H1 (cell line): ENCODE measurements at regions not wholly inside any gene's neighbourhood (a gene's known extent, or its start where the extent isn't known, plus 50 kb on each side); places are given as distances from the start of the nearest gene placed in this dataset.

ENCODE experiments used
- CTCF ChIA-PET: fragments of 300-600 bp; sonication (Branson Sonifier 250); formaldehyde crosslinking; loops from one replicate; lab custom pipeline; 2021; ENCODE audit not compliant: partially characterized antibody; lab: Charles Lee
- POLR2A ChIA-PET: fragments of 300-600 bp; sonication (Branson Sonifier 250); formaldehyde crosslinking; loops from one replicate; lab custom pipeline; 2021; ENCODE audit warnings: inconsistent platforms; ENCODE audit not compliant: partially characterized antibody; lab: Charles Lee
- DNase-seq, 2 experiments: peaks; one replicate each; pipeline versions ENCODE4 v3.0.0 to v3.0.0-alpha.2; 2010 to 2022; ENCODE audit warnings: low spot score in 2 of 2, low read depth in 1 of 2, mixed read lengths in 1 of 2
- FAIRE-seq: peaks from 2 replicates; lab custom pipeline; 2011; peaks lifted over from hg19 to GRCh38; lab: Jason Lieb, UNC
- H2AFZ ChIP-seq: 2 replicates; pipeline ENCODE4 v1.8.1; 2012; ENCODE audit warnings: low read length, inconsistent platforms
- H2AK5ac ChIP-seq: 2 replicates; pipeline ENCODE4 v1.6.1; 2013; ENCODE audit warnings: low read depth, low read length
- H2BK120ac ChIP-seq: replicated peaks from 2 replicates; pipeline ENCODE3; 2013; ENCODE audit warnings: low read depth, low read length, inconsistent platforms
- H2BK12ac ChIP-seq: 2 replicates; pipeline ENCODE4 v1.6.1; 2013; ENCODE audit warnings: low read depth, low read length
- H2BK15ac ChIP-seq: 2 replicates; pipeline ENCODE4 v1.6.1; 2013; ENCODE audit warnings: low read length
- H2BK20ac ChIP-seq: 2 replicates; pipeline ENCODE4 v1.6.1; 2013; ENCODE audit warnings: low read length
- H2BK5ac ChIP-seq: 2 replicates; pipeline ENCODE4 v1.6.1; 2013; ENCODE audit warnings: low read depth, low read length
- H3K14ac ChIP-seq: 2 replicates; pipeline ENCODE4 v1.6.1; 2013; ENCODE audit warnings: inconsistent platforms; ENCODE audit not compliant: insufficient read length
- H3K18ac ChIP-seq: 2 replicates; pipeline ENCODE4 v1.6.1; 2013; ENCODE audit warnings: low read length; ENCODE audit errors: extremely low read depth
- H3K23ac ChIP-seq: 2 replicates; pipeline ENCODE4 v1.6.1; 2013; ENCODE audit warnings: inconsistent platforms; ENCODE audit not compliant: insufficient read length
- H3K23me2 ChIP-seq: 2 replicates; pipeline ENCODE4 v1.6.1; 2013; ENCODE audit warnings: low read depth, low read length
- H3K27ac ChIP-seq: 2 replicates; pipeline ENCODE4 v1.6.1; 2011; ENCODE audit warnings: low read depth, low read length, inconsistent platforms
- H3K27me3 ChIP-seq, 4 experiments: replicated peaks in 1 of 4; 1 replicate in 1 of 4; 2 replicates in 3 of 4; pipeline versions ENCODE4 v1.6.1 to v1.8.1; 2011 to 2013; ENCODE audit warnings: low read length in 3 of 4, mild to moderate bottlenecking in 3 of 4, inconsistent platforms in 2 of 4, mixed read lengths in 2 of 4, moderate library complexity in 1 of 4; ENCODE audit not compliant: control insufficient read depth in 3 of 4, insufficient read depth in 3 of 4; ENCODE audit errors: extremely low read depth in 1 of 4
- H3K36me3 ChIP-seq, 4 experiments: 2 replicates each; pipeline versions ENCODE4 v1.6.1 to v1.8.1; 2011 to 2013; ENCODE audit warnings: mild to moderate bottlenecking in 4 of 4, low read length in 3 of 4, moderate library complexity in 2 of 4, control low read depth in 1 of 4, inconsistent platforms in 1 of 4; ENCODE audit not compliant: insufficient read depth in 4 of 4, control insufficient read depth in 2 of 4
- H3K4ac ChIP-seq: replicated peaks from 2 replicates; pipeline ENCODE3; 2013; ENCODE audit warnings: low read length, low read depth, mixed read lengths, inconsistent platforms; ENCODE audit not compliant: insufficient read length
- H3K4me1 ChIP-seq, 4 experiments: replicated peaks in 1 of 4; 1 replicate in 1 of 4; 2 replicates in 3 of 4; pipeline versions ENCODE4 v1.6.1 to v1.8.1; 2011 to 2013; ENCODE audit warnings: low read length in 3 of 4, inconsistent platforms in 2 of 4, mixed read lengths in 1 of 4; ENCODE audit not compliant: insufficient read depth in 4 of 4, control insufficient read depth in 3 of 4
- H3K4me2 ChIP-seq, 2 experiments: 2 replicates each; pipeline versions ENCODE4 v1.6.1 to v1.8.1; 2011 to 2013; ENCODE audit warnings: low read depth in 2 of 2, low read length in 2 of 2, control low read depth in 1 of 2, inconsistent platforms in 1 of 2, mild to moderate bottlenecking in 1 of 2; ENCODE audit not compliant: insufficient read depth in 1 of 2
- H3K4me3 ChIP-seq, 4 experiments: fragments of 200-600, 300-600 bp in 1 of 4; sonication (generic), shearing (Covaris generic), sonication (Bioruptor Twin) in 1 of 4; 2 replicates each; pipeline versions ENCODE4 v1.5.1 to v1.8.1; 2011 to 2016; ENCODE audit warnings: low read length in 4 of 4, low read depth in 3 of 4, control low read depth in 2 of 4, inconsistent platforms in 2 of 4, mild to moderate bottlenecking in 2 of 4, mixed read lengths in 1 of 4, moderate library complexity in 1 of 4; ENCODE audit not compliant: insufficient read depth in 2 of 4; ENCODE audit errors: extremely low read depth in 1 of 4
- H3K56ac ChIP-seq: replicated peaks from 2 replicates; pipeline ENCODE3; 2013; ENCODE audit warnings: low read depth, mild to moderate bottlenecking, mixed read lengths, low read length, inconsistent platforms; ENCODE audit not compliant: insufficient read length
- H3K79me1 ChIP-seq: 2 replicates; pipeline ENCODE4 v1.6.1; 2013; ENCODE audit warnings: low read depth, low read length, control low read depth
- H3K79me2 ChIP-seq, 2 experiments: 2 replicates each; pipeline versions ENCODE4 v1.6.1 to v1.8.1; 2012 to 2013; ENCODE audit warnings: low read length in 2 of 2, mild to moderate bottlenecking in 2 of 2, inconsistent platforms in 1 of 2; ENCODE audit not compliant: insufficient read depth in 2 of 2, control insufficient read depth in 1 of 2
- H3K9ac ChIP-seq, 4 experiments: replicated peaks in 1 of 4; 1 replicate in 1 of 4; 2 replicates in 3 of 4; pipeline versions ENCODE4 v1.6.1 to v1.8.1; 2011 to 2013; ENCODE audit warnings: low read depth in 3 of 4, low read length in 3 of 4, control low read depth in 2 of 4, mild to moderate bottlenecking in 2 of 4, moderate library complexity in 2 of 4, inconsistent platforms in 1 of 4; ENCODE audit errors: extremely low read depth in 1 of 4
- H3K9me3 ChIP-seq, 2 experiments: 2 replicates each; pipeline versions ENCODE4 v1.6.1 to v1.8.1; 2012 to 2013; ENCODE audit warnings: mild to moderate bottlenecking in 2 of 2, moderate library complexity in 2 of 2, control low read depth in 1 of 2, inconsistent platforms in 1 of 2, low read depth in 1 of 2, low read length in 1 of 2, mixed read lengths in 1 of 2; ENCODE audit not compliant: insufficient read depth in 2 of 2
- H4K20me1 ChIP-seq, 2 experiments: replicated peaks in 1 of 2; 2 replicates each; pipeline versions ENCODE3 to v1.8.1; 2011 to 2013; ENCODE audit warnings: inconsistent platforms in 2 of 2, low read length in 2 of 2, mild to moderate bottlenecking in 1 of 2; ENCODE audit not compliant: insufficient read depth in 2 of 2, control insufficient read depth in 1 of 2
- H4K5ac ChIP-seq: 2 replicates; pipeline ENCODE4 v1.6.1; 2013; ENCODE audit warnings: low read length, low read depth, mixed read lengths, inconsistent platforms; ENCODE audit not compliant: insufficient read length
- H4K8ac ChIP-seq: 2 replicates; pipeline ENCODE4 v1.8.0; 2013; ENCODE audit warnings: mild to moderate bottlenecking, moderate library complexity, low read length, inconsistent platforms; ENCODE audit not compliant: insufficient read depth; ENCODE audit errors: extremely low read depth
- H4K91ac ChIP-seq: replicated peaks from 2 replicates; pipeline ENCODE3; 2013; ENCODE audit warnings: low read length, mixed read lengths, inconsistent platforms; ENCODE audit not compliant: insufficient read length
- BACH1 ChIP-seq: IDR thresholded peaks from 2 replicates; pipeline ENCODE4 v1.6.1; 2012; ENCODE audit warnings: low read length, improper control_type of control experiment
- CBX8 ChIP-seq: fragments of 300-800, 300-1000 bp; sonication (generic); IDR thresholded peaks from 2 replicates; pipeline ENCODE4 v1.7.1; 2016; ENCODE audit warnings: low read depth, low read length, borderline replicate concordance
- CTBP2 ChIP-seq: IDR thresholded peaks from 2 replicates; pipeline ENCODE4 v1.7.0; 2011; ENCODE audit warnings: borderline replicate concordance, mild to moderate bottlenecking, moderate library complexity, mixed read lengths, low read length; ENCODE audit not compliant: insufficient read depth, insufficient read length
- FOSL1 ChIP-seq: IDR thresholded peaks from 2 replicates; pipeline ENCODE4 v1.6.1; 2011; ENCODE audit warnings: mild to moderate bottlenecking, low read depth, low read length, moderate library complexity; ENCODE audit not compliant: insufficient read depth
- POLR2AphosphoS5 ChIP-seq: IDR thresholded peaks from 2 replicates; pipeline ENCODE4 v1.6.1; 2011; ENCODE audit warnings: low read depth, low read length
- POU5F1 ChIP-seq: IDR thresholded peaks from 2 replicates; pipeline ENCODE4 v1.6.1; 2011; ENCODE audit warnings: low read depth, mild to moderate bottlenecking, low read length, moderate library complexity
- RBBP5 ChIP-seq: IDR thresholded peaks from 2 replicates; pipeline ENCODE4 v1.7.1; 2012; ENCODE audit warnings: low read depth, mild to moderate bottlenecking, inconsistent platforms, low read length, moderate library complexity, borderline replicate concordance
- SAP30 ChIP-seq: fragments of 300-600 bp; sonication (generic); IDR thresholded peaks from 2 replicates; pipeline ENCODE4 v1.7.1; 2012; ENCODE audit warnings: low read length, moderate library complexity, mild to moderate bottlenecking, inconsistent platforms; ENCODE audit not compliant: insufficient read depth, insufficient replicate concordance
- SP1 ChIP-seq: IDR thresholded peaks from 2 replicates; pipeline ENCODE4 v1.6.1; 2011; ENCODE audit warnings: low read depth, low read length
- SUZ12 ChIP-seq: fragments of 200-600 bp; sonication (generic); IDR thresholded peaks from 2 replicates; pipeline ENCODE4 v1.6.1; 2012; ENCODE audit warnings: mild to moderate bottlenecking, inconsistent platforms, low read length, moderate library complexity, mixed read lengths
- TAF1 ChIP-seq: IDR thresholded peaks from 2 replicates; pipeline ENCODE4 v1.6.1; 2011; ENCODE audit warnings: mild to moderate bottlenecking, low read depth, low read length
- TBP ChIP-seq: IDR thresholded peaks from 2 replicates; pipeline ENCODE4 v1.6.1; 2011; ENCODE audit warnings: low read depth, low read length, improper control_type of control experiment
- TEAD4 ChIP-seq: IDR thresholded peaks from 2 replicates; pipeline ENCODE4 v1.6.1; 2012; ENCODE audit warnings: low read depth, low read length, inconsistent platforms, mixed read lengths
- WGBS, 2 experiments: shearing (Covaris generic) in 1 of 2; methylation state at CpG; one replicate each; pipeline versions ENCODE4 v1.1.6 to v1.1.7; 2013 to 2015; ENCODE audit warnings: low lambda C conversion rate in 2 of 2, mixed read lengths in 2 of 2, inconsistent platforms in 1 of 2, low coverage in 1 of 2, missing lambda C conversion rate in 1 of 2; ENCODE audit not compliant: insufficient replicate concordance in 2 of 2, insufficient coverage in 1 of 2, insufficient read length in 1 of 2; ENCODE audit errors: extremely low coverage in 1 of 2, missing lambda C conversion rate in 1 of 2; 5-methylcytosine and 5-hydroxymethylcytosine counted together
- TF ChIP-seq, protein P1 (sequence below): IDR thresholded peaks from 2 replicates; pipeline ENCODE4 v1.6.1; 2012; ENCODE audit warnings: inconsistent platforms
- TF ChIP-seq, protein P2 (sequence below): IDR thresholded peaks from 2 replicates; pipeline ENCODE4 v1.6.1; 2012; ENCODE audit warnings: inconsistent platforms

DNA sequence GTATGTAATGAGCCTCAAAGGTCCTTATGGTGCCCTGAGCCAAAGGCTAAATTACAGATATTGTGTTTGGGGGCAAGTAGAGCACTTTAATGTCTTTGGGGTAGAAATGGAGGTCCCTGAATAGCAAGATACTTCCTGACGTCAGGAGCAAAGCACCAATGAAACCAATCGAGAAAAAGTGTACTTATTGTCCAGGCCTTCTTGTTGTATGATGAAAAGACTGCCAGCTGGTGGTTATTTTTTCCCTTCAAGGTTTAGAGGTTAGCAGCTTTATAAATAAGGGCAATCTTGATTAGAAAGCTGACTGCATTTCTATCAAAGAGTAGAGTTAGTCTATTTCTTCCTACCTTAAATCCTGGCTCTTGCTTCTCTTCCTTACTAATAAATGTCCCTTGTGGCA, 76.1 kb upstream of the HSF2 start:
- ChIA-PET POLR2A (no interaction called here), CTCF (no interaction called here)
- no peaks in the 10 kb centered on the region for H3K36me3 ChIP-seq
- FAIRE-seq (no peak), DNase-seq (no peak)
- no peaks in the 10 kb centered on the region for H3K79me1 ChIP-seq
- H3K4me1 ChIP-seq = no peaks in the 10 kb centered on the region
- H3K79me2 ChIP-seq = no peaks in the 10 kb centered on the region
- no peak overlapping the region for H2BK20ac ChIP-seq
- H2BK12ac ChIP-seq = no peak overlapping the region
- no peak overlapping the region for H3K14ac ChIP-seq
- H3K27me3 ChIP-seq = no peaks in the 10 kb centered on the region
- H3K9ac ChIP-seq = no peak overlapping the region
- H4K91ac ChIP-seq = no peak overlapping the region
- no peak overlapping the region for H2BK15ac ChIP-seq
- no peaks in the 10 kb centered on the region for H4K20me1 ChIP-seq
- H3K4ac ChIP-seq = no peak overlapping the region
- no peak overlapping the region for H3K18ac ChIP-seq
- no peak overlapping the region for H3K4me2 ChIP-seq
- no peak overlapping the region for H3K56ac ChIP-seq
- no peak overlapping the region for H4K5ac ChIP-seq
- no peak overlapping the region for H3K23ac ChIP-seq
- no peak overlapping the region for H2AK5ac ChIP-seq
- 94% methylated on average over 2 of the region's 2 CpGs; no CpG with 5 or more reads in 1 of the 2 experiments for WGBS, 2 experiments
- H2BK5ac ChIP-seq = no peak overlapping the region
- H3K4me3 ChIP-seq = no peak overlapping the region
- H3K27ac ChIP-seq = no peak overlapping the region
- H3K23me2 ChIP-seq = no peaks in the 10 kb centered on the region; the same call in 1 of the 2 replicates
- no peak overlapping the region for H2BK120ac ChIP-seq
- no peak overlapping the region for H2AFZ ChIP-seq
- H3K9me3 ChIP-seq = no peaks in the 10 kb centered on the region
- no peak overlapping the region for H4K8ac ChIP-seq
- TF ChIP-seq, protein P1, sequence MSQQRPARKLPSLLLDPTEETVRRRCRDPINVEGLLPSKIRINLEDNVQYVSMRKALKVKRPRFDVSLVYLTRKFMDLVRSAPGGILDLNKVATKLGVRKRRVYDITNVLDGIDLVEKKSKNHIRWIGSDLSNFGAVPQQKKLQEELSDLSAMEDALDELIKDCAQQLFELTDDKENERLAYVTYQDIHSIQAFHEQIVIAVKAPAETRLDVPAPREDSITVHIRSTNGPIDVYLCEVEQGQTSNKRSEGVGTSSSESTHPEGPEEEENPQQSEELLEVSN = no peak
- TF ChIP-seq SAP30 = no peak
- no peak for TF ChIP-seq POU5F1
- no peak for TF ChIP-seq TEAD4
- TF ChIP-seq CTBP2 = no peak
- TF ChIP-seq RBBP5 = no peak
- no peak for TF ChIP-seq FOSL1
- TF ChIP-seq SP1 = no peak
- no peak for TF ChIP-seq TBP
- TF ChIP-seq BACH1 = no peak
- TF ChIP-seq TAF1 = no peak
- TF ChIP-seq POLR2AphosphoS5 = no peak
- TF ChIP-seq, protein P2, sequence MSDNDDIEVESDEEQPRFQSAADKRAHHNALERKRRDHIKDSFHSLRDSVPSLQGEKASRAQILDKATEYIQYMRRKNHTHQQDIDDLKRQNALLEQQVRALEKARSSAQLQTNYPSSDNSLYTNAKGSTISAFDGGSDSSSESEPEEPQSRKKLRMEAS = no peak
- TF ChIP-seq SUZ12 = no peak
- no peak for TF ChIP-seq CBX8
